ENCODE measurements at regions not wholly inside any gene's neighbourhood (a gene's known extent, or its start where the extent isn't known, plus 50 kb on each side); places are given as distances from the start of the nearest gene placed in this dataset.

DNA sequence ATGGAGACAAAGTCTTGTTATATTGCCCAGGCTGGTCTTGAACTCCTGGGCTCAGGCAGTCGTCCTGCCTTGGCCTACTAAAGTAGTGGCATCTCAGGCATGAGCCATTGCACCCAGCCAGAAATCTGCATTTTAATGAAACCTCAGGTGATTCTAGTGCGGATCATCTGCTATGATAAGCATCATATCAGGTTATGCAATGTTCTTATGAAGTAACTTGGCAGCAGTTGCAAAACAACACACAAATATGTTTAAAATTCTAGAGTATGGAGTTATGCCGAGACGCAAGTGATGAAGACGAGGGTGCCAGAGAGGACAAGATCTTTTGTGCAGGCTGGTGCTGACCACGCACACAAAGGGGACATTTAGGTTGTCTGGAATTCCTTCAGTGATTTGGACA, 153.2 kb upstream of the MEF2C start:
- Mint-ChIP-seq H3K27ac (ENCODE audit: unreplicated experiment) (no peak overlapping the region), H3K4me3 (ENCODE audit: unreplicated experiment) (no peak overlapping the region), H3K9me3 (ENCODE audit: unreplicated experiment) (no peaks in the 10 kb centered on the region), H3K27me3 (ENCODE audit: unreplicated experiment) (no peaks in the 10 kb centered on the region), H3K36me3 (ENCODE audit: unreplicated experiment) (no peaks in the 10 kb centered on the region), H3K4me1 (ENCODE audit: low read depth, unreplicated experiment) (peaks cover 13% of the 10 kb centered on the region)
- TF ChIP-seq, protein P1, sequence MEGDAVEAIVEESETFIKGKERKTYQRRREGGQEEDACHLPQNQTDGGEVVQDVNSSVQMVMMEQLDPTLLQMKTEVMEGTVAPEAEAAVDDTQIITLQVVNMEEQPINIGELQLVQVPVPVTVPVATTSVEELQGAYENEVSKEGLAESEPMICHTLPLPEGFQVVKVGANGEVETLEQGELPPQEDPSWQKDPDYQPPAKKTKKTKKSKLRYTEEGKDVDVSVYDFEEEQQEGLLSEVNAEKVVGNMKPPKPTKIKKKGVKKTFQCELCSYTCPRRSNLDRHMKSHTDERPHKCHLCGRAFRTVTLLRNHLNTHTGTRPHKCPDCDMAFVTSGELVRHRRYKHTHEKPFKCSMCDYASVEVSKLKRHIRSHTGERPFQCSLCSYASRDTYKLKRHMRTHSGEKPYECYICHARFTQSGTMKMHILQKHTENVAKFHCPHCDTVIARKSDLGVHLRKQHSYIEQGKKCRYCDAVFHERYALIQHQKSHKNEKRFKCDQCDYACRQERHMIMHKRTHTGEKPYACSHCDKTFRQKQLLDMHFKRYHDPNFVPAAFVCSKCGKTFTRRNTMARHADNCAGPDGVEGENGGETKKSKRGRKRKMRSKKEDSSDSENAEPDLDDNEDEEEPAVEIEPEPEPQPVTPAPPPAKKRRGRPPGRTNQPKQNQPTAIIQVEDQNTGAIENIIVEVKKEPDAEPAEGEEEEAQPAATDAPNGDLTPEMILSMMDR (IDR thresholded peaks at IDR 0.05; ENCODE audit: partially characterized antibody, unreplicated experiment), result no peak
- no peak for DNase-seq

DNA sequence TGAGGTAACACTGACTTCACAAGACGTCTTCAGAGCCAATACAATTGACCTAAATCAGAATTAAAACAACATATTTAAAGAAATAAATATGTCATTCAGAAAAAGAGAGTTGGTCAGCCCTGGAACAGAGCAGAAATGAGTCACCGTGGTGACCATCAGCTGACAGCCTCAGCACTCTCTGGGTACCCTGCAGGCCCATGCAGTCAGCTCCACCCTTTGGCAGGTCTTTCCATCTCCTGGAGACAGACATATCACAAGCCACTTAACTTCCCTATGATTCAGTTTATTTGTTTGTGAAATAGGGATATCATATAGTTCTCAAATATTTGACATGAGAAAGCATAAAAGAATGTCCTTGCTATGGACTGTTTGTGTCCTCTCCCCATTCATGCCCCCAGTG, 151.6 kb upstream of the MEF2C start:
- no peak overlapping the region for H3K27ac Mint-ChIP-seq (ENCODE audit: unreplicated experiment)
- peaks cover 3% of the 10 kb centered on the region for H3K4me1 Mint-ChIP-seq (ENCODE audit: low read depth, unreplicated experiment)
- no peaks in the 10 kb centered on the region for H3K27me3 Mint-ChIP-seq (ENCODE audit: unreplicated experiment)
- DNase-seq, result no peak
- no peaks in the 10 kb centered on the region for H3K9me3 Mint-ChIP-seq (ENCODE audit: unreplicated experiment)
- no peaks in the 10 kb centered on the region for H3K36me3 Mint-ChIP-seq (ENCODE audit: unreplicated experiment)
- no peak overlapping the region for H3K4me3 Mint-ChIP-seq (ENCODE audit: unreplicated experiment)
- TF ChIP-seq, protein P1 (IDR thresholded peaks at IDR 0.05; ENCODE audit: partially characterized antibody, unreplicated experiment), result no peak

- H3K27me3 Mint-ChIP-seq (ENCODE audit: unreplicated experiment), result no peaks in the 10 kb centered on the region
- no peak overlapping the region for H3K4me3 Mint-ChIP-seq (ENCODE audit: unreplicated experiment)
- H3K4me1 Mint-ChIP-seq (ENCODE audit: low read depth, unreplicated experiment), result no peaks in the 10 kb centered on the region
- H3K27ac Mint-ChIP-seq (ENCODE audit: unreplicated experiment), result no peak overlapping the region
- peaks cover 4% of the 10 kb centered on the region for H3K9me3 Mint-ChIP-seq (ENCODE audit: unreplicated experiment)
- TF ChIP-seq, protein P1 (IDR thresholded peaks at IDR 0.05; ENCODE audit: partially characterized antibody, unreplicated experiment), result no peak
- no peak for DNase-seq
- peaks cover 12% of the 10 kb centered on the region for H3K36me3 Mint-ChIP-seq (ENCODE audit: unreplicated experiment)
Measured at GRCh38 chr5:89030798-89031197, 147.8 kb upstream of the MEF2C start.

GRCh38 chr5:89028595-89029285, 145.8 kb upstream of the MEF2C start:
- H3K9me3 Mint-ChIP-seq (ENCODE audit: unreplicated experiment), result peaks cover 5% of the 10 kb centered on the region
- H3K4me1 Mint-ChIP-seq (ENCODE audit: low read depth, unreplicated experiment), result peaks cover 2% of the 10 kb centered on the region
- H3K27ac Mint-ChIP-seq (ENCODE audit: unreplicated experiment), result no peak overlapping the region
- H3K4me3 Mint-ChIP-seq (ENCODE audit: unreplicated experiment), result no peak overlapping the region
- no peak for DNase-seq
- TF ChIP-seq, protein P1 (IDR thresholded peaks at IDR 0.05; ENCODE audit: partially characterized antibody, unreplicated experiment), result no peak
- H3K27me3 Mint-ChIP-seq (ENCODE audit: unreplicated experiment), result no peaks in the 10 kb centered on the region
- H3K36me3 Mint-ChIP-seq (ENCODE audit: unreplicated experiment), result peaks cover 16% of the 10 kb centered on the region

DNA sequence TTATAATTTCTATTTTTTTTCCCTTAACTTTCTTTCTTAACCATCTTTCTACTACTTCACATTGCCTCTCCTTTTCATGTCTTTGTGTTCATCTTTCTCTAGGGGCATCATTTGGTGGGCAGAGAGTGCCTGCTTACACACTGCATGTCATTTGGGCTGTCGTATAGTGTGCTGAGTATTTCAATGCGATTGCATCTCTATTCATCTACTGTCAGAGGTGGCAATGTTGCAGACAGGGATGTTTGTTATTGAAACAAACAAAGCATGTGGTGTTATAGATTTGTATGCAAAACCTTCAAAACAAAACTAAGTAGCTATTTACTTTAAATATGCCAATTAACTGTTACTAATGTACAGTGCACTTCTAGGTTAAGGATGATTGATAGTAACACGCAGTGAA, 141.1 kb upstream of the MEF2C start:
- no peak for DNase-seq
- Mint-ChIP-seq H3K27ac (ENCODE audit: unreplicated experiment) (no peak overlapping the region), H3K27me3 (ENCODE audit: unreplicated experiment) (no peaks in the 10 kb centered on the region), H3K4me1 (ENCODE audit: low read depth, unreplicated experiment) (peaks cover 17% of the 10 kb centered on the region), H3K9me3 (ENCODE audit: unreplicated experiment) (peaks cover 5% of the 10 kb centered on the region), H3K4me3 (ENCODE audit: unreplicated experiment) (no peak overlapping the region), H3K36me3 (ENCODE audit: unreplicated experiment) (peaks cover 16% of the 10 kb centered on the region)
- TF ChIP-seq, protein P1 (IDR thresholded peaks at IDR 0.05; ENCODE audit: partially characterized antibody, unreplicated experiment), result no peak
